ENCODE measurements at regions not wholly inside any gene's neighbourhood (a gene's known extent, or its start where the extent isn't known, plus 50 kb on each side); places are given as distances from the start of the nearest gene placed in this dataset.

- H3K18ac ChIP-seq (ENCODE audit: extremely low read depth, low read length), result no peak overlapping the region
- H4K5ac ChIP-seq (ENCODE audit: insufficient read length, low read depth, low read length), result no peak overlapping the region
- H3K9ac ChIP-seq (replicated peaks in 1 of 4; ENCODE audit: extremely low read depth in 1 of 4, low read depth in 3 of 4, low read length in 3 of 4), result no peak overlapping the region
- H3K36me3 ChIP-seq (ENCODE audit: control insufficient read depth in 2 of 4, insufficient read depth in 4 of 4, low read length in 3 of 4), result no peaks in the 10 kb centered on the region
- H2BK5ac ChIP-seq (ENCODE audit: low read depth, low read length), result no peak overlapping the region
- WGBS, 2 experiments (ENCODE audit: extremely low coverage in 1 of 2, insufficient coverage in 1 of 2, insufficient read length in 1 of 2, insufficient replicate concordance in 2 of 2, low coverage in 1 of 2, low lambda C conversion rate in 2 of 2, missing lambda C conversion rate in 1 of 2), result 86% methylated on average over 4 of the region's 6 CpGs; no CpG with 5 or more reads in 1 of the 2 experiments
- no peak overlapping the region for H3K4me2 ChIP-seq (ENCODE audit: insufficient read depth in 1 of 2, low read depth in 2 of 2, low read length in 2 of 2)
- H4K20me1 ChIP-seq (replicated peaks in 1 of 2; ENCODE audit: control insufficient read depth in 1 of 2, insufficient read depth in 2 of 2, low read length in 2 of 2), result no peaks in the 10 kb centered on the region
- H3K4me3 ChIP-seq (ENCODE audit: extremely low read depth in 1 of 4, insufficient read depth in 2 of 4, low read depth in 3 of 4, low read length in 4 of 4), result no peak overlapping the region
- no peaks in the 10 kb centered on the region for H3K27me3 ChIP-seq (replicated peaks in 1 of 4; ENCODE audit: control insufficient read depth in 3 of 4, extremely low read depth in 1 of 4, insufficient read depth in 3 of 4, low read length in 3 of 4)
- no peak overlapping the region for H3K14ac ChIP-seq (ENCODE audit: insufficient read length)
- H3K79me2 ChIP-seq (ENCODE audit: control insufficient read depth in 1 of 2, insufficient read depth in 2 of 2, low read length in 2 of 2), result no peaks in the 10 kb centered on the region
- H2BK12ac ChIP-seq (ENCODE audit: low read depth, low read length), result no peak overlapping the region
- no peak for DNase-seq (ENCODE audit: low read depth in 1 of 2, low spot score in 2 of 2)
- no peaks in the 10 kb centered on the region; a peak in 1 of 7 replicates for H3K4me1 ChIP-seq (replicated peaks in 1 of 4; ENCODE audit: control insufficient read depth in 3 of 4, insufficient read depth in 4 of 4, low read length in 3 of 4)
- no peak overlapping the region for H2AFZ ChIP-seq (ENCODE audit: low read length)
- H4K8ac ChIP-seq (ENCODE audit: extremely low read depth, insufficient read depth, low read length), result no peak overlapping the region
- no peaks in the 10 kb centered on the region for H3K9me3 ChIP-seq (ENCODE audit: insufficient read depth in 2 of 2, low read depth in 1 of 2, low read length in 1 of 2)
- H3K56ac ChIP-seq (replicated peaks; ENCODE audit: insufficient read length, low read depth, low read length), result no peak overlapping the region
- no peak overlapping the region for H2BK120ac ChIP-seq (replicated peaks; ENCODE audit: low read depth, low read length)
- H3K79me1 ChIP-seq (ENCODE audit: low read depth, low read length), result no peaks in the 10 kb centered on the region
- H3K4ac ChIP-seq (replicated peaks; ENCODE audit: insufficient read length, low read depth, low read length), result no peak overlapping the region
- H3K27ac ChIP-seq (ENCODE audit: low read depth, low read length), result no peak overlapping the region
- no peaks in the 10 kb centered on the region; the same call in 1 of the 2 replicates for H3K23me2 ChIP-seq (ENCODE audit: low read depth, low read length)
- H3K23ac ChIP-seq (ENCODE audit: insufficient read length), result no peak overlapping the region
- no peak for FAIRE-seq
- no peak overlapping the region for H4K91ac ChIP-seq (replicated peaks; ENCODE audit: insufficient read length, low read length)
- ChIA-PET POLR2A (ENCODE audit: partially characterized antibody) (no interaction called here), CTCF (ENCODE audit: partially characterized antibody) (interaction anchor here (1.2 kb wide), 1 partner anchor 185 kb away, joined by 3 read pairs; no protein-coding TSS in a partner anchor)
- H2BK20ac ChIP-seq (ENCODE audit: low read length), result no peak overlapping the region
- no peak overlapping the region for H2AK5ac ChIP-seq (ENCODE audit: low read depth, low read length)
- no peak overlapping the region for H2BK15ac ChIP-seq (ENCODE audit: low read length)
- no peak for TF ChIP-seq CHD2 (IDR thresholded peaks at IDR 0.05; ENCODE audit: low read length)
- no peak for TF ChIP-seq RNF2 (IDR thresholded peaks at IDR 0.05; ENCODE audit: borderline replicate concordance, low read depth, low read length, missing control alignments, poor library complexity, severe bottlenecking)
- no peak for TF ChIP-seq ZNF274 (IDR thresholded peaks at IDR 0.05; ENCODE audit: borderline replicate concordance, extremely low read depth, low read length)
- TF ChIP-seq CTBP2 (IDR thresholded peaks at IDR 0.05; ENCODE audit: borderline replicate concordance, insufficient read depth, insufficient read length, low read length), result no peak
- TF ChIP-seq EZH2 (IDR thresholded peaks at IDR 0.05; ENCODE audit: low read depth, low read length, severe bottlenecking), result no peak
- no peak for TF ChIP-seq SAP30 (IDR thresholded peaks at IDR 0.05; ENCODE audit: insufficient read depth, insufficient replicate concordance, low read length)
- TF ChIP-seq POLR2A (IDR thresholded peaks at IDR 0.05; ENCODE audit: control extremely low read depth in 1 of 2, low read depth in 2 of 2, low read length in 2 of 2), result no peak
- no peak for TF ChIP-seq GTF2F1 (IDR thresholded peaks at IDR 0.05; ENCODE audit: borderline replicate concordance, low read depth, low read length)
- TF ChIP-seq TAF7 (optimal IDR thresholded peaks at IDR 0.05; ENCODE audit: borderline replicate concordance, low read depth, low read length), result no peak
- no peak for TF ChIP-seq SIRT6 (IDR thresholded peaks at IDR 0.05; ENCODE audit: low read length)
- no peak for TF ChIP-seq SP2 (IDR thresholded peaks at IDR 0.05; ENCODE audit: low read length)
- no peak for TF ChIP-seq SIN3A (conservative IDR thresholded peaks at IDR 0.05 in 1 of 2, IDR thresholded peaks at IDR 0.05 in 1 of 2; ENCODE audit: low read depth in 1 of 2, low read length in 2 of 2)
- TF ChIP-seq TCF12 (IDR thresholded peaks at IDR 0.05; ENCODE audit: low read depth, low read length), result no peak
Observed at GRCh38 chr20:40959325-40960092, 69.1 kb upstream of the TOP1 start.
